GM19438 (cell line): ENCODE measurements at regions not wholly inside any gene's neighbourhood (a gene's known extent, or its start where the extent isn't known, plus 50 kb on each side); places are given as distances from the start of the nearest gene placed in this dataset.
"Not testable (repeated sequence)": the region's sequence is repeated elsewhere in the genome, so short reads cannot be mapped to it uniquely, and the experiment has no call there.

ENCODE experiments used
- ATAC-seq: cut with Tn5 transposase; IDR thresholded peaks from one replicate; pipeline ENCODE4 v1.9.1; 2021; ENCODE audit warnings: low read depth; ENCODE audit not compliant: unreplicated experiment

- no peak for ATAC-seq
Measured at GRCh38 chr21:15638856-15639549, 90.8 kb upstream of the USP25 start.

DNA sequence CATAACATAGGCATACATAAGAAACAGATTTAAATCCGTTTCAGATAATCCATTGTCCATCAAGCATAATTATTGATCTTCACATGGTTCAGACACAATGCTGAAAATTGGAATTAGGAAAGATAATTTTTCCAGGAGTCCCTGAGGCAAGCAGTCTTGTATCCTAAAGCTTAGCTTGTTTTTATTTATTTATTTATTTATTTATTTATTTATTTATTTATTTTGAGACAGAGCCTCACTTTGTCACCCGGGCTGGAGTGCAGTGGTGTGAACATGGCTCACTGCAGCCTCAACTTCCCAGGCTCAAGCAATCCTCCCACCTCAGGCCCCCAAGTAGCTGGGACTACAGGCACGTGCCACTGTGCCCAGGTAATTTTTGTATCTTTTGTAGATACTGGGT lies 89.7 kb upstream of the USP25 start:
- not testable (repeated sequence) for ATAC-seq

- ATAC-seq, result no peak
Measured at GRCh38 chr21:15644489-15644888, 85.3 kb upstream of the USP25 start.

- no peak for ATAC-seq
Measured at GRCh38 chr21:15645830-15646229, 84.0 kb upstream of the USP25 start.

DNA sequence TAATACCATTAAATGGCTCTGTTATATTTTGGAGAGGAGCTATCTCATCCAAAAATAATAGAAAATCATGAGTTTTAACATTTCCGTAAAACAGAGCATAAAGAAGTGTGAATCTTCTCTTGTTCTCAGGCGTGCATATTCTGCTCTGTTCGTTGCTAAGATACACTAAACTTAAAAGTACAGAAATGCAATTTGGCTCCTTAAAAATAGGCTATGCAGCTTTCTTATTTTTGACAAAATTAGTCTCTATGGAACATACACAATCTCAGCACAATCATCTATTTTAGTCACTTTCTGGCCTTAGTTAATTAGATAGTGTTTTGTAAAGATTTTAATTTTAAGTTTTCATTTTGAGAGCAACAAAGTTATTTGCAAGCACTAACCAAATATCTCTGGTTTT lies 79.0 kb upstream of the USP25 start:
- no peak for ATAC-seq

DNA sequence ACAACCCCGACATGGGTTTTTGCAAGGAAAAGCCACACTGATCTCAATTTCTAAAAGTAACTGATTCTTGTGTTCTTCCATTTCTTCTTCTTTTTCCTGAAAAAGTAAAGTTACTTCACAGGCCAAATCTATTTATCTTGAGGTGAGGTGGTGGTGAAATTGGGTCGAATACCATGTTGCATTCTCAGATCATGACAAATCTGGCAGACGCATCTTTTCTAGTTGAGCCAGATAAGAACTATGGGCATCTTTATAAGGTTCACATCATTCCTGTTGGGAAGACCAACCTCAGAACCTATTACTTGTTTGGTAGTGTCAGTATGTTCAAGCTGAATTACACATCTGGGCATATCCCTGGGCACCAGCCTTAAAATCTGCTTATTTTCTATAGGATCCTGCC lies 78.6 kb upstream of the USP25 start:
- no peak for ATAC-seq

DNA sequence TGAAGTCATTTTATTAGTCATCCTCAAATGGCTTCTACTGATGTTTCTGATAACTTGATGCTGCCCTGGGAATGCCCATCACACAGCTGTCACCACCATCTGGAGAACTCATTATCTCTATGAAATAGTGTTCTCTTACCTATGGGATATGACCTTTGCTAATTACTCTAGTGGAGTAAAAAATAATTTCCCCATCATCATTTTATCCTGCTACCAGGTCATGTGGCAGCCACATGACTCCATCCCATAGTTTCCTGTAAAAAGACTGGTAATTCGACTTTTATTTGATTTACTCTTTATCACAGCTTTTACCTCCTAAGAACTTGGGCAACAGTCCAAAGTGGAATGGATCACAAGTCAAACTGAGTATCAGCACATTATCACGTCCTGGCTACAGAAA lies 76.1 kb upstream of the USP25 start:
- no peak for ATAC-seq

- ATAC-seq, result no peak
Measured at GRCh38 chr21:15654171-15654570, 75.6 kb upstream of the USP25 start.

GRCh38 chr21:15659753-15660422 lies 69.9 kb upstream of the USP25 start:
- no peak for ATAC-seq

DNA sequence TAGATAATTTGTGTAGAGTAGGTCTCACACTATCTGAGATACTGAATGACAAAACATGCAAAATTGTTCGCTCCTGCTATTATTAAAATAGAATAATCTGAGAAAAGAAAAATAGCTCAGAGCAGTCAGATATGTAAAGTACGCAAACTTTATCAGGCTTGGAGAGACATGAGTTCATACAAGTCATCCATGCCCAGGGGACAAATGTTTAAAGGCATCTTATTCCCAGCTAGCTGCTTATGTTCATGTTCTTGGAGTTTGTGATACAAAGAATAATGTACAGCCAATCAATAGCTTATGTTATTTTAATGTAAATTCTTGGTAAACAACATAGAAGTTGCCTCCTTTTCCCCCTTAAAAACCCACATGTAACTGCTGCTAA lies 69.4 kb upstream of the USP25 start:
- no peak for ATAC-seq

DNA sequence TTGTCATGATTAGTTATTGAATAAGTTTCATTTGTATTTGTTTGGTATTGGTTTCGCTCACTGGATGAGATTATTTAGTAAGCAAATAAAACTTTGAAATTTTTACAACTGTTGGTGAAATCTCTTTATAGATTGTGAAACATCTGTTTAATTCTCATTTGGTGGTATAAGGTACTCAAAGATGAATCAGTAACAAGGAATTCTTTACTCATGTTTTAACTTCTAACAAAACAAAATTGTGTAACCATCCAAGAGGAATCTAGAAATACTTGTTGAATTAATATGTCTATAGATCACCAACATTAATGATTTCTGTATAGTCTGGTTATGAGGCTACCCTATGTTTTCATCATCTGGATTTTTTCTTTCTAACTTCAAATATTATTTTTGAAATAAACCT lies 62.8 kb upstream of the USP25 start:
- no peak for ATAC-seq

- no peak for ATAC-seq
Measured at GRCh38 chr21:15667819-15668218, 62.0 kb upstream of the USP25 start.

DNA sequence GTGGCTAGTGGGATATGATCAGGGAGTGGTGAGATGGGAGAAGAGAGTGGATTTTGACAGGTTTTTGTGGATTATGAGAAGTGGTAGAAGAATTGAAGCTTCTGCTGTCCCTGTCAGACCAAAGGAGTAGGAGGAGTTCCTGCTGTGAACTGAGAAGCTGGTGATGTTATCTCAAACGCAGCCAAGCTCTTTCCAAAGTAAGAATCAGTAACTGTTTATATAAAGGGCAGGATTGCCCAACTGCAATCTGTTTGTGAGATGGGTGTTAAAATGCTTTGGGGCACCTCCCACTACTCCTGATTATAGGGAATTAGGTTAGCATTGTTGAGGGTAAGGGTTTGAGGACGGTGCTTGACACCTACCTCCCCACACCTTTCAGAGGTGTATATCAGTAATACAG lies 60.5 kb upstream of the USP25 start:
- no peak for ATAC-seq

DNA sequence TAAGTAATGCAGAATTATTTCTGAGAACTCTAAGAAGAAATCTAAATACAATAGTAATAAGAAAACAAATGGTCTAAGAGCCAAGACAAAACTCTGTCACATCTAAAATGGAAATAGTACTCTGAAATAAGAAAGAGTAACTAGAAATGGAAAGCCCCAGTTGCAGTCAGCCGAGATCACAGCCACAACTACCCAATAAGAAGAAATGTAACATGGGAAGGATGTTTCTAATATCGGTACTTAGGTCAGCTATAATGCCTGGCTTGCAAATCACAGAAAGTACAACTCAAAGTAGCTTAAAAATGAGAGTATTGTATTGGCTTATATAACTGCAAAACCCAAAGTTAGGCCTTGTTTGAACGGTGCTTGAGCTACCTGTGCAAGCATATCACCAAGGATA lies 58.6 kb upstream of the USP25 start:
- ATAC-seq, result no peak

DNA sequence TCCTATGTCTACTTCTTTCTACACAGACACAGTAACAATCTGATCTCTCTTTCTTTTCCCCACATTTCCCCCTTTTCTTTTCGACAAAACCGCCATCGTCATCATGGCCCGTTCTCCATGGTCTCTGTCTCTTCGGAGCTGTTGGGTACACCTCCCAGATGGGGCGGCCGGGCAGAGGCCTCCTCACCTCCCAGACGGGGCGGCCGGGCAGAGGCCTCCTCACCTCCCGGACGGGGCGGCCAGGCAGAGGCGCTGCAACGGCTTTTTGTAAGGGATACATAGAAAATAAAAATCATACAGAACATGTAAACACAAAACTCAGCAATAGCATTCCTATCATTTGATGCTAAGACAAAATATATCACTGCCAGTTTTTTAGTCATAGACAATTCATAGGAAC lies 57.2 kb upstream of the USP25 start:
- not testable (repeated sequence) for ATAC-seq

DNA sequence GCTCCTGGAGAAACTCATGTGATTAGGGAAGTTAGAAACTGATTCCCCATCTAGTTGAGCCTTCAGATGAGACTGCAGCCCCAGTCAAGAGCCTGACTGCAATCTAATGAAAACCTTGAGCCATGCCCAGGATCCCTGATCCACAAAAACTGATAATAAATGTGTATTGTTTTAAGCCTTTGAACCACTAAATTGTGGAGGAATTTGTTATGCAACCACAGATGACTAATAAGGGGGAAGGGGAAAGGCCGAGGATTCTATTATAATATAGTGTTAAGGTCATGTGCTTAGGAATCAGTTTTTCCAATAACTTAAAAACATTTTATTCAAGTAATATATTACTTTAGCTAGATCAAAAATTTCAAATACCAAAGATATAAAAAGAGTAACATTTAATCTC lies 52.8 kb upstream of the USP25 start:
- ATAC-seq, result no peak

- no peak for ATAC-seq
Measured at GRCh38 chr21:15679630-15680029, 50.2 kb upstream of the USP25 start.
